ENCODE measurements at regions not wholly inside any gene's neighbourhood (a gene's known extent, or its start where the extent isn't known, plus 50 kb on each side); places are given as distances from the start of the nearest gene placed in this dataset.

DNA sequence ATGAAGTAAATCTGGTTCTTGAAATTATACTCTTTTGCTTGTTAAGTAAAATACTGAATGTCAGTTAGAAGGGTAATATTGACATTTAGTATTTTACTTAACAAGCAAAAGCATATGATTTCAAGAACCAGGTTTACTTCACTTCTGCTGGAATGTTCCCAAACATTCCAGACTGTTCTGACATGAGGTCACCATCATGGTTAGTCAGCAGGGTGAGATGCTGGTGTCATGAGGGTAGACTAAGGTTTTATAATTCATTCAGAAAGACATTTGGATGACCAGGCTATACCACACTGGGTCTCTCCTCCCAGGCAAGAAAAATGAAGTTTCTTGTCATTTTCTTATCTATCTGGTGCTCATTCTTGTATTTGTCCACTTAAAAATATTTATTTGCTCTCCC is 414.4 kb upstream of the MMS22L start:
- TF ChIP-seq, protein P1, sequence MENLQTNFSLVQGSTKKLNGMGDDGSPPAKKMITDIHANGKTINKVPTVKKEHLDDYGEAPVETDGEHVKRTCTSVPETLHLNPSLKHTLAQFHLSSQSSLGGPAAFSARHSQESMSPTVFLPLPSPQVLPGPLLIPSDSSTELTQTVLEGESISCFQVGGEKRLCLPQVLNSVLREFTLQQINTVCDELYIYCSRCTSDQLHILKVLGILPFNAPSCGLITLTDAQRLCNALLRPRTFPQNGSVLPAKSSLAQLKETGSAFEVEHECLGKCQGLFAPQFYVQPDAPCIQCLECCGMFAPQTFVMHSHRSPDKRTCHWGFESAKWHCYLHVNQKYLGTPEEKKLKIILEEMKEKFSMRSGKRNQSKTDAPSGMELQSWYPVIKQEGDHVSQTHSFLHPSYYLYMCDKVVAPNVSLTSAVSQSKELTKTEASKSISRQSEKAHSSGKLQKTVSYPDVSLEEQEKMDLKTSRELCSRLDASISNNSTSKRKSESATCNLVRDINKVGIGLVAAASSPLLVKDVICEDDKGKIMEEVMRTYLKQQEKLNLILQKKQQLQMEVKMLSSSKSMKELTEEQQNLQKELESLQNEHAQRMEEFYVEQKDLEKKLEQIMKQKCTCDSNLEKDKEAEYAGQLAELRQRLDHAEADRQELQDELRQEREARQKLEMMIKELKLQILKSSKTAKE (IDR thresholded peaks at IDR 0.05; ENCODE audit: low read depth, poor library complexity, severe bottlenecking), result no peak
- TF ChIP-seq, protein P2, sequence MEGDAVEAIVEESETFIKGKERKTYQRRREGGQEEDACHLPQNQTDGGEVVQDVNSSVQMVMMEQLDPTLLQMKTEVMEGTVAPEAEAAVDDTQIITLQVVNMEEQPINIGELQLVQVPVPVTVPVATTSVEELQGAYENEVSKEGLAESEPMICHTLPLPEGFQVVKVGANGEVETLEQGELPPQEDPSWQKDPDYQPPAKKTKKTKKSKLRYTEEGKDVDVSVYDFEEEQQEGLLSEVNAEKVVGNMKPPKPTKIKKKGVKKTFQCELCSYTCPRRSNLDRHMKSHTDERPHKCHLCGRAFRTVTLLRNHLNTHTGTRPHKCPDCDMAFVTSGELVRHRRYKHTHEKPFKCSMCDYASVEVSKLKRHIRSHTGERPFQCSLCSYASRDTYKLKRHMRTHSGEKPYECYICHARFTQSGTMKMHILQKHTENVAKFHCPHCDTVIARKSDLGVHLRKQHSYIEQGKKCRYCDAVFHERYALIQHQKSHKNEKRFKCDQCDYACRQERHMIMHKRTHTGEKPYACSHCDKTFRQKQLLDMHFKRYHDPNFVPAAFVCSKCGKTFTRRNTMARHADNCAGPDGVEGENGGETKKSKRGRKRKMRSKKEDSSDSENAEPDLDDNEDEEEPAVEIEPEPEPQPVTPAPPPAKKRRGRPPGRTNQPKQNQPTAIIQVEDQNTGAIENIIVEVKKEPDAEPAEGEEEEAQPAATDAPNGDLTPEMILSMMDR (IDR thresholded peaks at IDR 0.05 in 2 of 3, conservative IDR thresholded peaks at IDR 0.05 in 1 of 3; ENCODE audit: control insufficient read depth in 2 of 3, extremely low read depth in 1 of 3, insufficient read depth in 1 of 3, low read depth in 3 of 3, low read length in 3 of 3), result no peak
- TF ChIP-seq CREB1 (IDR thresholded peaks at IDR 0.05; ENCODE audit: low read depth), result no peak
- no peak for TF ChIP-seq SRF (IDR thresholded peaks at IDR 0.05; ENCODE audit: low read depth in 2 of 2, low read length in 2 of 2)
- no peak for TF ChIP-seq POLR2A (IDR thresholded peaks at IDR 0.05; ENCODE audit: low read depth, low read length)
- TF ChIP-seq TARDBP (IDR thresholded peaks at IDR 0.05; ENCODE audit: borderline replicate concordance), result no peak
- no peak for TF ChIP-seq RAD21 (IDR thresholded peaks at IDR 0.05; ENCODE audit: insufficient read depth, low read depth, low read length)
- TF ChIP-seq KDM1A (IDR thresholded peaks at IDR 0.05; ENCODE audit: borderline replicate concordance), result no peak
- TF ChIP-seq, protein P3, sequence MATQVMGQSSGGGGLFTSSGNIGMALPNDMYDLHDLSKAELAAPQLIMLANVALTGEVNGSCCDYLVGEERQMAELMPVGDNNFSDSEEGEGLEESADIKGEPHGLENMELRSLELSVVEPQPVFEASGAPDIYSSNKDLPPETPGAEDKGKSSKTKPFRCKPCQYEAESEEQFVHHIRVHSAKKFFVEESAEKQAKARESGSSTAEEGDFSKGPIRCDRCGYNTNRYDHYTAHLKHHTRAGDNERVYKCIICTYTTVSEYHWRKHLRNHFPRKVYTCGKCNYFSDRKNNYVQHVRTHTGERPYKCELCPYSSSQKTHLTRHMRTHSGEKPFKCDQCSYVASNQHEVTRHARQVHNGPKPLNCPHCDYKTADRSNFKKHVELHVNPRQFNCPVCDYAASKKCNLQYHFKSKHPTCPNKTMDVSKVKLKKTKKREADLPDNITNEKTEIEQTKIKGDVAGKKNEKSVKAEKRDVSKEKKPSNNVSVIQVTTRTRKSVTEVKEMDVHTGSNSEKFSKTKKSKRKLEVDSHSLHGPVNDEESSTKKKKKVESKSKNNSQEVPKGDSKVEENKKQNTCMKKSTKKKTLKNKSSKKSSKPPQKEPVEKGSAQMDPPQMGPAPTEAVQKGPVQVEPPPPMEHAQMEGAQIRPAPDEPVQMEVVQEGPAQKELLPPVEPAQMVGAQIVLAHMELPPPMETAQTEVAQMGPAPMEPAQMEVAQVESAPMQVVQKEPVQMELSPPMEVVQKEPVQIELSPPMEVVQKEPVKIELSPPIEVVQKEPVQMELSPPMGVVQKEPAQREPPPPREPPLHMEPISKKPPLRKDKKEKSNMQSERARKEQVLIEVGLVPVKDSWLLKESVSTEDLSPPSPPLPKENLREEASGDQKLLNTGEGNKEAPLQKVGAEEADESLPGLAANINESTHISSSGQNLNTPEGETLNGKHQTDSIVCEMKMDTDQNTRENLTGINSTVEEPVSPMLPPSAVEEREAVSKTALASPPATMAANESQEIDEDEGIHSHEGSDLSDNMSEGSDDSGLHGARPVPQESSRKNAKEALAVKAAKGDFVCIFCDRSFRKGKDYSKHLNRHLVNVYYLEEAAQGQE (IDR thresholded peaks at IDR 0.05; ENCODE audit: low read depth, low read length), result no peak
- TF ChIP-seq POLR2AphosphoS5 (IDR thresholded peaks at IDR 0.05; ENCODE audit: low read length), result no peak

Measured in GM12878 (cell line).